Inflammatory macrophage (primary cell): ENCODE measurements at regions not wholly inside any gene's neighbourhood (a gene's known extent, or its start where the extent isn't known, plus 50 kb on each side); places are given as distances from the start of the nearest gene placed in this dataset.
"Not testable (repeated sequence)": the region's sequence is repeated elsewhere in the genome, so short reads cannot be mapped to it uniquely, and the experiment has no call there.

Source experiments
- DNase-seq, 2 donors: peaks; one replicate each; pipeline ENCODE4 v3.0.0-alpha.2; 2020 to 2022

- DNase-seq, result no peak
Observed at GRCh38 chr14:71541271-71541670, 391.0 kb upstream of the RGS6 start.

- peak in 1 of 2 donors; percentile 13 for DNase-seq
Observed at GRCh38 chr14:71541973-71542690, 390.1 kb upstream of the RGS6 start.

GRCh38 chr14:71549421-71550050 is 382.7 kb upstream of the RGS6 start:
- peak; percentile 44 to 48 for DNase-seq

- DNase-seq, result no peak
Observed at GRCh38 chr14:71550367-71550766, 381.9 kb upstream of the RGS6 start.

- no peak for DNase-seq
Observed at GRCh38 chr14:71551291-71551950, 380.8 kb upstream of the RGS6 start.

GRCh38 chr14:71552809-71553208 is 379.4 kb upstream of the RGS6 start:
- DNase-seq, result no peak

GRCh38 chr14:71553779-71554178 is 378.4 kb upstream of the RGS6 start:
- DNase-seq, result no peak

- DNase-seq, result no peak
Observed at GRCh38 chr14:71554323-71554722, 377.9 kb upstream of the RGS6 start.

GRCh38 chr14:71554959-71555612 is 377.1 kb upstream of the RGS6 start:
- no peak for DNase-seq

GRCh38 chr14:71555654-71556559 is 376.3 kb upstream of the RGS6 start:
- peak; percentile 33 to 37 for DNase-seq

GRCh38 chr14:71556730-71557129 is 375.5 kb upstream of the RGS6 start:
- DNase-seq, result no peak

- no peak for DNase-seq
Observed at GRCh38 chr14:71557351-71557750, 374.9 kb upstream of the RGS6 start.

GRCh38 chr14:71558943-71559342 is 373.3 kb upstream of the RGS6 start:
- not testable (repeated sequence) for DNase-seq

- peak in 1 of 2 donors; percentile 31 for DNase-seq
Observed at GRCh38 chr14:71560751-71561150, 371.5 kb upstream of the RGS6 start.

- DNase-seq, result no peak
Observed at GRCh38 chr14:71563492-71564153, 368.6 kb upstream of the RGS6 start.

GRCh38 chr14:71566276-71566675 is 366.0 kb upstream of the RGS6 start:
- DNase-seq, result peak; percentile 9 to 42

- not testable (repeated sequence) for DNase-seq
Observed at GRCh38 chr14:71567499-71568133, 364.6 kb upstream of the RGS6 start.

- no peak for DNase-seq
Observed at GRCh38 chr14:71574976-71575375, 357.3 kb upstream of the RGS6 start.

- no peak for DNase-seq
Observed at GRCh38 chr14:71576472-71576871, 355.8 kb upstream of the RGS6 start.

- no peak for DNase-seq
Observed at GRCh38 chr14:71579331-71579730, 352.9 kb upstream of the RGS6 start.

- DNase-seq, result no peak
Observed at GRCh38 chr14:71582705-71583104, 349.5 kb upstream of the RGS6 start.
